NOMO-1 (cell line): ENCODE measurements at regions not wholly inside any gene's neighbourhood (a gene's known extent, or its start where the extent isn't known, plus 50 kb on each side); places are given as distances from the start of the nearest gene placed in this dataset.

Experiments
- DNase-seq, 2 experiments: peaks; one replicate each; lab custom pipeline; 2025; ENCODE audit not compliant: unreplicated experiment in 2 of 2; lab: John Stamatoyannopoulos, UW

DNA sequence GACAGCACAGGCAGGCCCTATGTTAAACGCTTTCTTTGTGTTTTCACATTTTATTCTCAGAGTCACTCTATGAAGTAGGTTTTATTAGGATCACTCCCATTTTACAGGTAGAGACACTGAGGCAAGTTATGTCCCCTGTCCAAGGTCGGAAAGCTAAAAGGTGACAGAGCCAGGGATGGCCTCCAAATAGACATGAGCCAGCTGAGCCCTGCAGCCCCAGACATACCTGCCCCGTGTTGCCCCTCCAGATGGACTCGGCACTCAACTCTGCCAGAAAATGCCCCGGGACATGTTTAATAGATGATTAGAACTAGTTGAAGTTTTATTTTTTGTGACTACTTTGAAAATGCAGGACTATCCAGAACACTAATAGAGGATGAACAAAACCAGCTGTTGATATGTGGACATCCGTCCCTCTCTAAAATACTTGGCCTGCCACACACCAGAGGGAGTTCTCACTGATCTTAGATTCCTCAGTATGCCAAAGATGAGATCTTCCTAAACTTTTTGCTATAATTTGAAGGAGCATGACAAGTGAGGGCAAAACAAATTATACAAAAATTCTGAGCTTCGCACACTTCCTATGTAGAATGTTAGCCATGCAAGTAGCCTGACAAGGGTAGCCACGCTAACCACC, 258.6 kb upstream of the ADAMTS16 start:
- no peak for DNase-seq

GRCh38 chr5:4882186-4882585, 257.9 kb upstream of the ADAMTS16 start:
- no peak for DNase-seq

GRCh38 chr5:4883360-4883759, 256.8 kb upstream of the ADAMTS16 start:
- DNase-seq = no peak

DNA sequence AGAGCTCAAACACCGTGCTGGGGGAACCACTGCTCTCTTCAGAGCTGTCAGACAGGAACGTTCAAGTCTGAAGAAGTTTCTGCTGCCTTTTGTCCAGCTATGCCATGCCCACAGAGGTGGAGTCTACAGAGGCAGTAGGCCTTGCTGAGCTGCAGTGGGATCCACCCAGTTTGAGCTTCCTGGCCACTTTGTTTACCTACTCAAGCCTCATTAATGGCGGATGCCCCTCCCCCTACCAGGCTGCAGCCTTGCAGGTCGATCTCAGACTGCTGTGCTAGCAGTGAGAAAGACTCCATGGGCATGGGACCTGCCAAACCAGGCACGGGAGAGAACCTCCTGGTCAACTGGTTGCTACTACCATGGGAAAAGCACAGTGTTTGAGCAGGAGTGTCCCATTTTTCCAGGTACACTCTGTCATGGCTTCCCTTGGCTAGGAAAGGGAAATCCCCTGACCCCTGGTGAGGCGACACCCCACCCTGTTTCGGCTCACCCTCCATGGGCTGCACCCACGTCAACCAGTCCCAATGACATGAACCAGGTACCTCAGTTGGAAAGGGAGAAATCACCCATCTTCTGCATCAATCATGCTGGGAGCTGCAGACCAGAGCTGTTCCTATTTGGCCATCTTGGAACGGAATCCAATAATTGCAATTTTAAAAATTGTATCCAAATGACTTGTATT, 246.9 kb upstream of the ADAMTS16 start:
- DNase-seq = no peak

- no peak for DNase-seq
Observed at GRCh38 chr5:4896328-4896727, 243.8 kb upstream of the ADAMTS16 start.

GRCh38 chr5:4901305-4901811, 238.8 kb upstream of the ADAMTS16 start:
- DNase-seq = no peak

- DNase-seq = no peak
Observed at GRCh38 chr5:4901924-4902323, 238.2 kb upstream of the ADAMTS16 start.

DNA sequence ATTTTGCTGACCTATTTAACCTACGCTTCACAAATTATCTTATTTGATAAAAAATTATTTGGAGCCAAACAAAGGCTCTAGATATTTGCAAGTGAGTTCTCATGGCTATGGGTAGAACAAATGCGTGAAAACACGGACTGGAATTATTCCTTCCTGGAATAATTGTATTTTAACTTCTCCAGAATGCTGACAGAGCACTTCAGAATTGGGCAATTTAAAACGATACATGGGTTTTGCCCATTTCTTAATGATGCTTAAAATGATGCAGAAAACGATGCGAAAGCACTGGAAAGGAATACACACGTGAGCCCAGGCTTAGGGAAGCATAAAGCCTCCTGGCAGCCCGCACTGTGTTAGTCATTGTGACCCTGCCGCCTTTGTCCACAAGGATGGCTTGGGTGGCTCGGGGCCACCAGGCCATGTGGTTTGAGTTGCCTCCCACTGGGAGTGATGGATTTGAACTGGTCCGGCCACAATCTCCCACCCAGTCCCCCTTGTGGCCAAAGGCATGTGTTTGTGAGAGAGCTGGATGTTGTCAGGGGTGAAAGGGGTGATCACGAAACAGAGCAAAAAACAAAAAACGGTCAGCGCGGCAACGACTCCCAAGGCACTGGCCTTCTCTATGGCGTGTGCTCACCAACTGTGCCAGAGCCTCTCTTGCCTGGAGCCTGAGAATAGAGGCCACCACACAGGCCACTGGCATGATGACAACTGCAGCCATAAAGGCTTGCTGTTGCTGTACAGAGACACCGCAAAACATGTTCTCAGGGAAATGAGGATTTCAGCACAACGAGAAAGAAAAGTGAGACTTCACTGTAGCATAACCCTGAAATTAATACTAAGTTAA, 234.2 kb upstream of the ADAMTS16 start:
- no peak for DNase-seq

GRCh38 chr5:4906786-4907185, 233.3 kb upstream of the ADAMTS16 start:
- no peak for DNase-seq

- no peak for DNase-seq
Observed at GRCh38 chr5:4907571-4907970, 232.6 kb upstream of the ADAMTS16 start.

DNA sequence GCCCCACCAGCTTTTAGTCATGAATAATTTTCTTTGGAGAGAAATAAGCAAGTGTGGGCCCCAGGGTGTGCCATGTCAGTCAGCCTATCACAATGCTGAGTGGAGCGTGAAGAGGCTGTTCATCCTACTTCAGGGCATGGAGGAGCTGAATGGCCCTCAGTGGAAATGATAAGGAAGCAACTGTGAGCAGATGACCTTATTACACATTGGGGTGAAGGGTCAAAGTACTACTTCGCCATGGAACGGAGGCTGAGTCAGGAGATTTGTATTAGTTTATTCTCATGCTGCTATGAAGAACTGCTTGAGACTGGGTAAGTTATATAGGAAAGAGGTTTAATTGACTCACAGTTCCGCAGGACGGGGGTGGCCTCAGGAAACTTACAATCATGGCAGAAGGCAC, 231.0 kb upstream of the ADAMTS16 start:
- no peak for DNase-seq

DNA sequence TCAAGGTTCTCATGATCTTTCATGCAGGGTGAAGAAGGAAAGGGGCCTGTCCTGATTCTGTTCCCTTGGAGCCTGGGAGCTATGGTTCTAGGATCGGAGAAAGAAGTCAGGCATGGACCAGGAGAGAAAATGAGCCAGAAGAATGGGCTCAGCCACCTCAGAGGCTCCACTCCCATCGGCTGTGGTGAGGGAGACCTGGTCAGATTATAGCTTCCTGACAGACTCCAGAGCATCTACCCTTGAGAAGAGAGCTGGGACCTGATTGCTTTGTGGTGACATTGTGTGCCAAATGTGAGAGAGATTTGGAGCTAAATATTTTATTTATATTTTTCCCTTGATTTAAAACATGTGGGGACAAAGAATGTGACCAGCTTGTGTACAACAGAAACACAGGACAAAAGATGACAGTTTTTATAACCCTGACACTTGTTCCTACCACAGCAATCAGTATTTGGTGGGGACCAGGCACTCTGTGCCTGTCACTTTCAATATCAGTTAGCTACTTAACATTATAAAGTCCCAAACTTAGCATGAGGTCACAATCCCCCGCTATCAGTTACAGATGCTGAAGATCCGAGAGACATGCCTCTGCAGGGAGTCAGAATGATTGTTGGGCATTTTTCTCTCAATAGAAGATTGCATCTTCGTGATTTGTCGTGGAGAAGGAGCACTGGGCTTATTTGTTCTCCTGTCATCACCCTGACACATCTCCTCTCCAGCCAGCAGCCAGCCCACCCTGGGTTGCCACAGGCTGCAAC, 228.3 kb upstream of the ADAMTS16 start:
- no peak for DNase-seq

DNA sequence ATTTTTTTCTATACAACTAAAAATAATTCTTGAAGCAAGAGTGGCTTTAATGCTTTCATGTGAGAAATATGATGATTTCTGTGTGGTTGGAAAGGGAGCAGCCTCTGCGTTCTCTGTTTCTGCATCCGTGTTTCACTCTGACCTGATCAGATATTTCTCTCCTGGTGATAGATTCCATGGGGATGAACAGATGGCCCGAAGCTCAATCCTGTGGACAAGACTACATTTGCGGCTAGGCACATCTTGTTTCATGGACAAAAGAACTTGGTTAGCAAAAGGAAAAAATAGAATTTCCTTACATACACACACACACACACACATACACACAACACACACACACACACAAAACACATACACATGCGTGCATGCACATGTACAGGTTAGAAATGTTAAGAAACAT, 218.2 kb upstream of the ADAMTS16 start:
- DNase-seq = no peak

GRCh38 chr5:4924577-4924976, 215.6 kb upstream of the ADAMTS16 start:
- DNase-seq = no peak

DNA sequence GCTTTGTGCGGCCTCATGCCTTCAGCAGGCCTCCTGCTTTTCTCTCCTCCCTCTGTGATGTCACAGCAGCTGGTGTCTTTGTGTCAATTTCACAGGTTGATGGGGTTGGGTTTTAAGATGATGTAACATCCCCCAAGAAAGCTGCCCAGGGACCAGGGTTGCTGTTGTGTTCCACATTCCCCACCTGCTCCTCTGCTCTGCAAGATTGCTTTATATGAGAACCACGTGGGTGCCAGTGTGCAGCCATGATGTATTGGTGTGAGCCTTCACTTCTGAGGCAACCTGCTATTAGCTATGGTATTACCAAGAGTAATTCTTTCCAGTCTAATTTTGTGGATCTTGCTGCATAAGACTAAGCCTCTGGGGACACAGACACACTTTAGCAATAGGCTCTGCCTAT, 213.0 kb upstream of the ADAMTS16 start:
- DNase-seq = no peak

DNA sequence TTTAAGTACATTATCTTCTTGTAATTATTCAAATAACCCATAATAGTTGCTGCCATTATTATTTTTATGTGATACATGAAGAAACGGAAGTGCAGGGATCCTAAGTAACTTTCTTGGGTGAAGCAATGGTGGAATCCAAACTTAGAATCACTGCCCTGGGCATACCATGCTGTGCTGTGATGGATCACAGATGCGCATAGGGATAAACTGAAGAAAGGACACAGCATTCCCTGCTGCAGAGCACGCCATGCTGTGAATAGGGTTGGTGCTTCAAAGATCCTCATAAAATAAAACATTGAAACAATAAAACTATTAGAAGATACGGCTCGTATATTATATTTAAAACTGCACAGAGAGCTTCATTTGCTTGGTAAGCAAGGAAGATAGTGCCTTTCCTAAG, 211.7 kb upstream of the ADAMTS16 start:
- DNase-seq = no peak

DNA sequence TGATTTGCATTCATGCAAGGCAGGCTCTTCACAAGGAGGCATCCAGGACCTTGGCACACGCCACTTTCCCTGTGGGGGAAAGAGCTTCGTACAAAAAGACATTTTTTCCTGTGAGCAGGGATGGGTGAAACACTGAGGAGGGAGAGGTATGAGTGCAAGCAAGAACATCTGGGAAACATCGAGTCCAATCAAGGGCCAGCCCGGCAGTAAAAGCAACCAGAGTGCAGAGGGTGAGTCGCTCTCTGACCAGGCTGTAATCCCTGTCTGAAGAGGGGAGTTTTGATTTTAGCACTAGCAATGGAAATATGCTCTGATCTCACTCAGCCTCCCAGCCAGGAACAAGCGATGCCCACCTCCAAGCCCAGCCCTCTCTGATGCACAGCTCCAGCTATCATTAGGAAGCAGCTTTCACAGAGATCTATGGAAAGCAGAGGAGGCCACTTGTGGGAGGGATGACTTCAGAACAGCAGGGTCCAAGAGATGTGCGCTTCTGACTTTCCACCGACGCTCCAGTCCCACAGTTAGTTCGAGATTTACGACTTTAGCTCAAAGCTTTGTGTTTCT, 211.0 kb upstream of the ADAMTS16 start:
- DNase-seq = no peak

DNA sequence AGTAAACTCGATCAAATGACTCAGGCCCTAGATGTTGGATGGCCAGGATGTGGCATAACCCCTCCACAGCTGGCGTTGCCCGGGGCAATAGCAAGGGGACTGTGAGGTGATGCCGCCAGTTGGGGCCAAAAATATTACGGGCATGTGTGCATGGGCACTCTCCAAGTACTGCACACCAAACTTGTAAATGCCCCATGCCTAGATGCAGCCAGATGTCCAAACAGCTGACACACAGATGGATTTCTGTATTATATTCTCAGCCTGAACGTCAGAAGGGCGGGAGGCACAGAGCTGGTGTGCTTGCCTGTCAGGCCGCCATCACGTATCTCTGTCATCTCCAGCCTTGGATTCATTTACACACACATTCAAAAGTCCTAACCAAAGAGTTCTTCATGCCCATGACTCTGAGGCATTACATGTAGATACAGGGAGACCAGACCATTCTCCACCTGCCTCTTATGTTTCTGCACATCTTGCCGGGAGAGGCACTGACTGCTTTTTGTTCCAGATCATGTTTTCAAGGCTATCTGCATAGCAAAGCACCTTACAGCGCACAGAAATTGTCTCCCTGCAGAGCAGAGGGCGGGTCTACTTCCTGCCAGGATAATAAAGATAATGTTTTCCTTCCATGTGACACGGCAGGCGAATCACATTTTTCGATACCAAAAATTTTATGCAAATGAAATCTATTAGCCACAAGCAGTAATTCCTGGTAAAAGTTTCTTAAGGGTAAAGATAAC, 200.9 kb upstream of the ADAMTS16 start:
- no peak for DNase-seq

DNA sequence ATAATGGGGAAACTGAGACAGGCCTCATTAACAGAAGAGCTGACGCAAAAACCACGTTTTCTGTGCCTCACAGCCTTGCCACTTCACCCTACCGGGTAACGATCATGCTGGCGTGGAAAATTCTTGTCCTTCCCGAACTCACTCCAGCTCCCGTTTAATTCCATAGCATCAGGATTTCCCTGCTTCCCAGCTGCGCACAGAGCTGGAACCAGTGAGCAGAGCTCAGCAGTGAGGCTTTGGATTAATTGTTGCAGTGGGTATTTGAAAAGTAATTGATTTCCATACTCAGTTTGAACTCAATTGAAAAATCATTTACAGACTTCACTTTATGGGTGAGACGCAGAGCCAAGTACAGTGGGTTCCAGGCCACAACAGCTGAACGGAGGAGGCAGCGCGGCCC, 199.0 kb upstream of the ADAMTS16 start:
- no peak for DNase-seq
